ENCODE measurements at regions not wholly inside any gene's neighbourhood (a gene's known extent, or its start where the extent isn't known, plus 50 kb on each side); places are given as distances from the start of the nearest gene placed in this dataset.

DNA sequence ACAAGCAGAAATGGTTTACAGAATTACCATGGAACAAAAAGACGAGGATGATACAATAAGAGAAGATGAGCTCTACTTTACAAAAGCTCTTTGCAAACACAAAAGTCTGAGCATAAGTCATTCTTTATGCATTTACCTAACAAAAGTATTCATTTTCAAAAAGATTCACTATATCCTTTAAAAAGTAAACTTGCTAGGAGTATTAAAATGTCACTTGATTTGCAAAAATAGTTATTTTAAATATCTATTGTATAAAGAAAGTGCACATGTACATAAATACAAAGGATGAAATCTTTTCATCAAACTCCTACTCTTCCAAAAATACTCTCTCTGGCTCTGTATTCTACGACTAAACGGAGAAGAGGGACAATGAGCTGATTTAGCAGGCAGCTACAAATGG is 146.4 kb upstream of the STEAP1 start:
- no peak for TF ChIP-seq POLR2A (IDR thresholded peaks at IDR 0.05; ENCODE audit: low read depth, low read length)
- no peak for TF ChIP-seq POLR2AphosphoS5 (IDR thresholded peaks at IDR 0.05; ENCODE audit: low read depth, low read length)

Measured in GM12892 (cell line).